Skeletal muscle satellite cell (primary cell): ENCODE measurements at regions not wholly inside any gene's neighbourhood (a gene's known extent, or its start where the extent isn't known, plus 50 kb on each side); places are given as distances from the start of the nearest gene placed in this dataset.

Source experiments
- H3K27me3 ChIP-seq: 2 replicates; pipeline ENCODE4 v1.7.0; 2013; ENCODE audit warnings: low read length; ENCODE audit not compliant: control insufficient read depth, insufficient read depth
- H3K36me3 ChIP-seq: 2 replicates; pipeline ENCODE4 v1.7.0; 2013; ENCODE audit warnings: mild to moderate bottlenecking, control low read depth, low read length; ENCODE audit not compliant: insufficient read depth
- H3K4me1 ChIP-seq: 2 replicates; pipeline ENCODE4 v1.7.0; 2013; ENCODE audit warnings: low read length; ENCODE audit not compliant: control insufficient read depth, insufficient read depth
- H3K4me2 ChIP-seq: 2 replicates; pipeline ENCODE4 v1.7.0; 2013; ENCODE audit warnings: mild to moderate bottlenecking, low read length
- H3K4me3 ChIP-seq: 2 replicates; pipeline ENCODE4 v1.7.0; 2013; ENCODE audit warnings: low read length
- H3K9ac ChIP-seq: 2 replicates; pipeline ENCODE4 v1.7.0; 2013; ENCODE audit warnings: mild to moderate bottlenecking, low read depth, low read length, moderate library complexity
- H3K9me3 ChIP-seq: replicated peaks from 2 replicates; pipeline ENCODE4 v1.7.0; 2013; ENCODE audit warnings: mild to moderate bottlenecking, control low read depth, low read length

- no peaks in the 10 kb centered on the region for H3K36me3 ChIP-seq
- no peak overlapping the region for H3K4me3 ChIP-seq
- H3K27me3 ChIP-seq = no peaks in the 10 kb centered on the region
- H3K4me1 ChIP-seq = peaks cover 12% of the 10 kb centered on the region
- H3K4me2 ChIP-seq = no peak overlapping the region
- H3K9ac ChIP-seq = no peak overlapping the region
- no peaks in the 10 kb centered on the region for H3K9me3 ChIP-seq
Measured at GRCh38 chr12:14243941-14244340, 121.5 kb upstream of the ATF7IP start.

- Histone ChIP-seq H3K9ac (no peak overlapping the region), H3K4me3 (no peak overlapping the region), H3K9me3 (no peaks in the 10 kb centered on the region), H3K4me2 (no peak overlapping the region), H3K27me3 (no peaks in the 10 kb centered on the region), H3K36me3 (no peaks in the 10 kb centered on the region), H3K4me1 (peaks cover 2% of the 10 kb centered on the region)
Measured at GRCh38 chr12:14244876-14245669, 120.4 kb upstream of the ATF7IP start.

- Histone ChIP-seq H3K9me3 (no peaks in the 10 kb centered on the region), H3K4me1 (no peaks in the 10 kb centered on the region), H3K36me3 (no peaks in the 10 kb centered on the region), H3K4me3 (no peak overlapping the region), H3K9ac (no peak overlapping the region), H3K27me3 (no peaks in the 10 kb centered on the region), H3K4me2 (no peak overlapping the region)
Measured at GRCh38 chr12:14247166-14247565, 118.3 kb upstream of the ATF7IP start.

GRCh38 chr12:14249368-14249767 is 116.1 kb upstream of the ATF7IP start:
- Histone ChIP-seq H3K9ac (no peak overlapping the region), H3K4me3 (no peak overlapping the region), H3K4me1 (no peaks in the 10 kb centered on the region), H3K27me3 (no peaks in the 10 kb centered on the region), H3K9me3 (no peaks in the 10 kb centered on the region), H3K36me3 (no peaks in the 10 kb centered on the region), H3K4me2 (no peak overlapping the region)

GRCh38 chr12:14252697-14253096 is 112.8 kb upstream of the ATF7IP start:
- Histone ChIP-seq H3K27me3 (no peaks in the 10 kb centered on the region), H3K4me2 (no peak overlapping the region), H3K4me1 (peaks cover 22% of the 10 kb centered on the region), H3K4me3 (no peak overlapping the region), H3K9me3 (no peaks in the 10 kb centered on the region), H3K36me3 (no peaks in the 10 kb centered on the region), H3K9ac (no peak overlapping the region)

GRCh38 chr12:14253496-14253895 is 112.0 kb upstream of the ATF7IP start:
- no peak overlapping the region for H3K9ac ChIP-seq
- peaks cover 29% of the 10 kb centered on the region for H3K4me1 ChIP-seq
- H3K9me3 ChIP-seq = no peaks in the 10 kb centered on the region
- no peak overlapping the region for H3K4me2 ChIP-seq
- no peaks in the 10 kb centered on the region for H3K36me3 ChIP-seq
- no peak overlapping the region for H3K4me3 ChIP-seq
- H3K27me3 ChIP-seq = no peaks in the 10 kb centered on the region

GRCh38 chr12:14254781-14255180 is 110.7 kb upstream of the ATF7IP start:
- Histone ChIP-seq H3K4me3 (no peak overlapping the region), H3K27me3 (no peaks in the 10 kb centered on the region), H3K9ac (no peak overlapping the region), H3K4me2 (no peak overlapping the region), H3K9me3 (no peaks in the 10 kb centered on the region), H3K4me1 (peaks cover 36% of the 10 kb centered on the region), H3K36me3 (no peaks in the 10 kb centered on the region)

GRCh38 chr12:14256121-14256520 is 109.4 kb upstream of the ATF7IP start:
- Histone ChIP-seq H3K4me3 (no peak overlapping the region), H3K9me3 (no peaks in the 10 kb centered on the region), H3K36me3 (no peaks in the 10 kb centered on the region), H3K9ac (peak overlapping the region; percentile 81), H3K27me3 (no peaks in the 10 kb centered on the region), H3K4me1 (peaks cover 49% of the 10 kb centered on the region), H3K4me2 (peak overlapping the region; percentile 54)

- Histone ChIP-seq H3K9ac (peak overlapping the region; percentile 81), H3K27me3 (no peaks in the 10 kb centered on the region), H3K36me3 (no peaks in the 10 kb centered on the region), H3K4me1 (peaks cover 50% of the 10 kb centered on the region), H3K4me2 (peak overlapping the region; percentile 54), H3K9me3 (no peaks in the 10 kb centered on the region), H3K4me3 (peak overlapping the region; percentile 8)
Measured at GRCh38 chr12:14256555-14257169, 108.8 kb upstream of the ATF7IP start.

- Histone ChIP-seq H3K9me3 (no peaks in the 10 kb centered on the region), H3K4me1 (peaks cover 50% of the 10 kb centered on the region), H3K27me3 (no peaks in the 10 kb centered on the region), H3K9ac (peak overlapping the region; percentile 81), H3K36me3 (no peaks in the 10 kb centered on the region), H3K4me3 (peak overlapping the region; percentile 8), H3K4me2 (peak overlapping the region; percentile 54)
Measured at GRCh38 chr12:14257303-14257733, 108.2 kb upstream of the ATF7IP start.

- peaks cover 50% of the 10 kb centered on the region for H3K4me1 ChIP-seq
- no peaks in the 10 kb centered on the region for H3K27me3 ChIP-seq
- H3K9ac ChIP-seq = peak overlapping the region; percentile 81
- H3K4me2 ChIP-seq = peak overlapping the region; percentile 54
- H3K4me3 ChIP-seq = peak overlapping the region; percentile 30
- H3K9me3 ChIP-seq = no peaks in the 10 kb centered on the region
- H3K36me3 ChIP-seq = no peaks in the 10 kb centered on the region
Measured at GRCh38 chr12:14257734-14258574, 107.5 kb upstream of the ATF7IP start.
